NCI-H146 treated with DMSO at 0.1 percent for 48 hours (cell line): ENCODE measurements at regions not wholly inside any gene's neighbourhood (a gene's known extent, or its start where the extent isn't known, plus 50 kb on each side); places are given as distances from the start of the nearest gene placed in this dataset.
"Not testable (repeated sequence)": the region's sequence is repeated elsewhere in the genome, so short reads cannot be mapped to it uniquely, and the experiment has no call there.

Experiments
- DNase-seq: peaks from one replicate; lab custom pipeline; 2025; ENCODE audit not compliant: unreplicated experiment; lab: John Stamatoyannopoulos, UW

- no peak for DNase-seq
These were observed 635.4 kb downstream of the NR2F1-AS1 start for GRCh38 chr5:92945605-92946097.

- no peak for DNase-seq
These were observed 636.0 kb downstream of the NR2F1-AS1 start for GRCh38 chr5:92944903-92945604.

GRCh38 chr5:92944337-92944736 lies 636.7 kb downstream of the NR2F1-AS1 start:
- DNase-seq = no peak

- no peak for DNase-seq
These were observed 638.3 kb downstream of the NR2F1-AS1 start for GRCh38 chr5:92942762-92943161.

GRCh38 chr5:92941806-92942205 lies 639.2 kb downstream of the NR2F1-AS1 start:
- no peak for DNase-seq

- no peak for DNase-seq
These were observed 641.6 kb downstream of the NR2F1-AS1 start for GRCh38 chr5:92939428-92939827.

- DNase-seq = not testable (repeated sequence)
These were observed 643.6 kb downstream of the NR2F1-AS1 start for GRCh38 chr5:92937396-92937795.

- no peak for DNase-seq
These were observed 651.0 kb downstream of the NR2F1-AS1 start for GRCh38 chr5:92930057-92930456.

GRCh38 chr5:92927291-92927778 lies 653.7 kb downstream of the NR2F1-AS1 start:
- peak; percentile 88 for DNase-seq

- no peak for DNase-seq
These were observed 657.1 kb downstream of the NR2F1-AS1 start for GRCh38 chr5:92923885-92924284.

- DNase-seq = no peak
These were observed 658.6 kb downstream of the NR2F1-AS1 start for GRCh38 chr5:92922231-92922967.

GRCh38 chr5:92917044-92917443 lies 664.0 kb downstream of the NR2F1-AS1 start:
- no peak for DNase-seq

GRCh38 chr5:92916036-92916435 lies 665.0 kb downstream of the NR2F1-AS1 start:
- DNase-seq = no peak

GRCh38 chr5:92912283-92912682 lies 668.7 kb downstream of the NR2F1-AS1 start:
- DNase-seq = peak; percentile 70

GRCh38 chr5:92911851-92912250 lies 669.2 kb downstream of the NR2F1-AS1 start:
- DNase-seq = no peak

GRCh38 chr5:92911293-92911692 lies 669.7 kb downstream of the NR2F1-AS1 start:
- no peak for DNase-seq

GRCh38 chr5:92909602-92909962 lies 671.4 kb downstream of the NR2F1-AS1 start:
- DNase-seq = no peak

- DNase-seq = no peak
These were observed 671.9 kb downstream of the NR2F1-AS1 start for GRCh38 chr5:92908952-92909601.

GRCh38 chr5:92907938-92908606 lies 672.9 kb downstream of the NR2F1-AS1 start:
- no peak for DNase-seq

GRCh38 chr5:92906798-92907376 lies 674.1 kb downstream of the NR2F1-AS1 start:
- DNase-seq = no peak

GRCh38 chr5:92904021-92904420 lies 677.0 kb downstream of the NR2F1-AS1 start:
- no peak for DNase-seq
